SK-N-SH (cell line): ENCODE measurements at regions not wholly inside any gene's neighbourhood (a gene's known extent, or its start where the extent isn't known, plus 50 kb on each side); places are given as distances from the start of the nearest gene placed in this dataset.

Experiments used
- MEF2A ChIP-seq: IDR thresholded peaks from 2 replicates; pipeline ENCODE4 v1.4.0; 2012; ENCODE audit warnings: low read depth, borderline replicate concordance
- RCOR1 ChIP-seq: fragments of 150-350 bp; IDR thresholded peaks from 2 replicates; pipeline ENCODE4 v1.6.1; 2017; ENCODE audit warnings: antibody characterized with exemption, low read length

DNA sequence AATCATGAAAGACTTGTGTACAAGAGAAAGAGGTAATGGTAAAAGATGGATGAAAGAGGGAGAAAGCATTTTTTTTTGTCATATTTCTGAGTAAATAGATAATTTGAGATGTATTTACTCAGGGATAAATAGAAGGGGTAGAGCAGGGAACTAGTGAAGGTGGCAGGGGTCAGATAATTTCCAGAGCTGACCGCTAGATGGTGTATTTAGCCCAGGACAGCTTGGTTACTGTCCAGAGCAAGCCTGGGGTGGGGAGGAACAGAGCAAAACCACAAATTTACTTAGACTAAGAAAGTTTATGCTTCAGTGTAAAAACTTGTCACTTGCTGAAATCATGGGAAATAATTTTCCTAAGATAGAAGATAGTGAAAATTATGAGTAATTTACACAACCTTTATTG, 91.5 kb downstream of the XCL2 start:
- TF ChIP-seq RCOR1: no peak
- no peak for TF ChIP-seq MEF2A
